HG03135 (cell line): ENCODE measurements at regions not wholly inside any gene's neighbourhood (a gene's known extent, or its start where the extent isn't known, plus 50 kb on each side); places are given as distances from the start of the nearest gene placed in this dataset.

Source experiments
- ATAC-seq: cut with Tn5 transposase; IDR thresholded peaks from one replicate; pipeline ENCODE4 v1.9.1; 2021; ENCODE audit warnings: mild to moderate bottlenecking, moderate library complexity; ENCODE audit not compliant: unreplicated experiment

DNA sequence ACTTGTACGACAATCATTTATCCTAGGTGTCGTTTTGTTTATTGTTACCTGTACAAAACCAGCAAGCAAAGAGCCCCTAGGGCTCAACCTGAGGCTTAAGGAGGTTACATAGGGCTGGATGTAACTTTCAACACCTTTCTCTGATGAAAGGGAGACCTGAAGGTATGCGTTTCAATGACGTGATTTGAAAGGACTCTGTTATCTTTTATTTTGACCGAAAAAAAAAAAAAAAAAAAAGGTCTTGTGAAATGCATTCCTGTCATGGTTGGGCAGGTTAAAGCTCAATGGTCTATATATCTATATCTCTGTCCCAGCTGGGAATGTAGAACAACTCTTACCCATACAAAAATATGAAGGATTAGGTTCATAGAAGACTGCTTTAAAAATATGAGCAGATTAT, 78.7 kb upstream of the SASH1 start:
- no peak for ATAC-seq

DNA sequence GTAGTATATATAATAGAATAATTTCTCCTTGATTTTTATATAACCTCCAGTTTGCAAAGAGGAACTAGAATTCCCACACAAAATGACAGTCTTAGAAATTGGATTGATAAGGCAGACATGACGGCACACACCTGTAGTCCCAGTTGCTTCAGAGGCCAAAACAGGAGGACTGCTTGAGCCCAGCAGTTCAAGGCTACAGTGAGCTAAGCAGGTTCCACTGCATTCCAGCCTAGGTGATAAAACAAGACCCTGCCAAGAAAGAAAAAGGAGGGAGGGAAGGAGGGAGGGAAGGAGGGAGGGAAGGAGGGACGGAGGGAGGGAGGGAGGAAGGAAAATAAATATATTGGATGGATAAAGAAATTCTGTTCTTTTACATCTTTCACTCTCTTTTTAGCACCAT, 77.6 kb upstream of the SASH1 start:
- no peak for ATAC-seq

GRCh38 chr6:148269386-148269785, 73.3 kb upstream of the SASH1 start:
- ATAC-seq = no peak

GRCh38 chr6:148271711-148272439, 70.8 kb upstream of the SASH1 start:
- ATAC-seq = no peak

DNA sequence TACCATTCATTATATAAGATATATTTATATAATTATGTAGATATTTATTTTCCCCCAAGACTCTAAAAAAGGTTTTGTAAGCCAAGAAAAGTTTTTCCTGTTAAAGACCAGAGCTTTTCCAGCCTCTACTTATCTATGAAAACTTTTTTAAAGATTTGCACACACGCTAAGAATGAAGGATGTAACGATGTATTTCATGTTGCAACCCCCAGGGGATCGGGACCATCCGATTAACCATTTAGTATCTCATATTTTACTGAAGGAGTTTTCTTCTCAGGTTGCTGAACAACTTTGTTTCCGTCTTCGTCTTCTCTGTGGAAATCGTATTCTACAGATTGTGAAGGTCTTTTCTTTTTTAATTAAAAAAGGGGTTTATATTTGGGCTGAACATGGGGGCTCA, 70.0 kb upstream of the SASH1 start:
- ATAC-seq = no peak

DNA sequence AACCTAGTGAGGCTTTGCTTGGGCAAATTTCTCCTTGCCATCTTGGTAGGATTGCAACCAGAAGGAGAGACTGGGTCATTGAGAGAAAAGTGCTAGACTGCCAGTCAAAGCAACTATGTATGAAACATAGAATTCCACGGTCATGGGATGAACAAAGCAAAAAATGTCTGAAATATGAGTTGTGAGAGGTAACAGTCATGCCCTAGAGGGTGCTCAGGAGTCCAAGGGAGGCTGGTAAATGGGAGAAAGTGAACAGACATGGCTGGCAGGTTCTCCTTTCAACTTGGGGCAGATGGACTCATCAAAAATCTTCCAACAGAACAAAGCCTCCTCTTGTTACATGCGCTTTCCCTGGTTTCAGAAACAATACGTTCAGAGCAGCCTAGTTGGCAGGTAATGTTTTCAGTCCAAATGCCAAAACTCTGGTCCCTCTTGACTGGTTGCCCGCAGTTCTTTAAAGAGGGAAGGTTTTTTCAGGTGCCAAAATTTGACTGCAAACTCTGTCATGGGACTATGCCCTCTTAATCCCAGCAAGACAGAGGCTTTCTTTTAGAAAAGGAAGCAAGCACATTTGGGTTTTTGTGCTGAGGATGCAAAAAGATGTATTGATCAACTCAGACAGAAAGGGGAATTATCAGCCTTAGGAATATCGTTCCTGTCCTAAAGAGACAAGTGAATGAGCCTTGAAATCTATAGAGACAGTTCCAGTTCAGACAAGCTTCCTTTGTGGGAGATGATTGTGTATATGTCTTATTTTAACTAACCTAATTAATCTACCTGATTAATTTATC, 68.5 kb upstream of the SASH1 start:
- no peak for ATAC-seq

DNA sequence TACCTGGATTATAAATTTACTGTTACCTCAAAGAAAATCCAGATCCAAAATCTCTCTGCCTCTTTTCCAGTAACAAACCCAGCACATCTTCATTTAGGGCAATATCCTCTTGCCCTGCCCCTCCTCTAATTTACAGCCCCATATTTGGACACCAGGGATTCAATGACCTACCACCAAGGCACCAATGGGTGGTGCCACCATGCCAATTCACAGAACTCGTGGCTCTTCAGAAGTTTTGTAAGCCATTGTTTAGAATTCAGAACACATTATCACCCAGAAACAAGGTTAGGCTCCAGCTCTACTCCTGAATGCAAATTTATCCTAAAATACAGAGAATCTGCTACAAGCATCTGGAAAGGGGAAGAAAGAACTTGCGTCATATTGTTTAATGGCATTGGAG, 67.8 kb upstream of the SASH1 start:
- no peak for ATAC-seq

DNA sequence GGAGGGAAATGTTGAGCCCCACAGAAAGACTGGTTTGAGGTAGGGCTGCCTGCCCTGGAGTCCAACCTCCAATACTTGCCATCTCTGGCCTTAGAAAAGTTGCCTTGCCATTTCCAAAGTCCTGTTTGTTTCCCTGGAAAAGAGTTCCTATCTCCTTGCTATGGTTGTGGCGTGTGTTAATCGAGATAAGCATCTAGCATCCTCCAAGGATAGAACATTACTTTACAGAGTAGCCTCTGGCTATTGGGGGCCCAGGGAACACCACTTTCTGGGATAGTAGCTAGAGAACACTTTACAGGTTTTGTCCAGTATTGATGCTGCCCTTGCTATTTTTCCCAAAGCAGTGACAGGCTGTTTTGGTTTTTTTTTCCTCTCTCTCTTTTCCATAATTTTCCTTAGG, 57.4 kb upstream of the SASH1 start:
- ATAC-seq = no peak

GRCh38 chr6:148286563-148286962, 56.1 kb upstream of the SASH1 start:
- no peak for ATAC-seq

DNA sequence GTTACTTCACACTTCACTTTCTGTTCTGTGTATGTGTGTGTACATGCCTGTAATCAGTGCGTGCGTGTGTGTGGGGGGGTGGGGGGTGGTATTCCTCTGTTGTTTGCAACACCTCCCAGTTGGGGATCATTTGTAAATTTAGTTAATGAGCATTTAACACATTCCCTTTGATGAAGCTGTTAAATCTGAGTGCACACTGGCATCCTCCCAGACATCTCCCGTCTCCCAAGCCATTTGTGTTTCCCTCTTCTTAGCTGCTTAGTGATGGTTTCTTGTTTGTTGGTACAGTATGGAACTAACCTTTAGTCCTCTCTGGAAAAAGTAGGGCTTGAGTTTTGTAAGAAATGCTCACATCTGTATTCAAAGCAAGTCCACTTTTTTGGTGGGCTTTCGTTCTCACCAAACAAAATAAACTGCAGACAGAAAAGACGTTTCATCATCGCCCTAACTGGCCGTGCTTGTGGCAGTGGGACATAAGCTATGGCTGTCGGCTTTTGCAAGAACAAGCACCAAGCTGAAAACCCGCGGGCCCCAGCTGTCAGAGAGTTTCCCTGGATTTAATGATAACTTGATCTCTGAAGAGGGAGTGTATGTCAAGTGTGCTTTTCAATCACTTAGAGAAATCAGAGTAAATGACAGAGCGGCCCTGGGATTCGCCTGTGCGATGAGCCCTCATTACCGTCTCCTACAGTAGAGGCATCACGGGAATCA, 54.9 kb upstream of the SASH1 start:
- ATAC-seq = no peak

- ATAC-seq = no peak
Measured at GRCh38 chr6:148288541-148288940, 54.1 kb upstream of the SASH1 start.

DNA sequence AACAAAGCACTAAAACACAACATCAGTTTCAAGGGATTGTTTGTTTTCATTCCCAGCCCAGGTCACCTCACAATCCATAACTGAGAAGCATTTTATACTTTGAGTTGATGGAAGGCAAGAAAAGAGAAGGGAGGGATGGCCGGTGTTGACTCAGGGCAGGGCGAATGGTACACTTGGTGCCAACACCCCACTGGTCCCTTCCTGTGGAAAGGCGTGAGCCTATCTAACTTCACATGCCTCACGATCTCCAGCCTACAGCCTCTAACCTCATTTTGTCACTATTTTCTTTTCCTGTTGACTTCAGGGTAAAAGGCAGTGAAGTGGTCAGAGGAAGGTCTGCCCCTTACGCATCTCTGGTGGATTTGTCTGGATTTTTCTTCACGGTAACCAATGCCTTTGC, 53.5 kb upstream of the SASH1 start:
- no peak for ATAC-seq

GRCh38 chr6:148291876-148292275, 50.8 kb upstream of the SASH1 start:
- ATAC-seq = no peak
